Activated CD4-positive, alpha-beta T cell treated with anti-CD3 and anti-CD28 coated beads, Interleukin-2, amount 10 ng/mL, durations not matched to agents 24 days and 14 days (primary cell): ENCODE measurements at regions not wholly inside any gene's neighbourhood (a gene's known extent, or its start where the extent isn't known, plus 50 kb on each side); places are given as distances from the start of the nearest gene placed in this dataset.
"Not testable (repeated sequence)": the region's sequence is repeated elsewhere in the genome, so short reads cannot be mapped to it uniquely, and the experiment has no call there.

ENCODE experiments used
- DNase-seq: peaks from one replicate; pipeline ENCODE4 v3.0.0; 2022
- H3K27ac Mint-ChIP-seq: one replicate; pipeline ENCODE4 v1.8.0; 2022; ENCODE audit warnings: mild to moderate bottlenecking, mixed read lengths
- H3K27me3 Mint-ChIP-seq: one replicate; pipeline ENCODE4 v1.8.0; 2022; ENCODE audit warnings: mixed read lengths
- H3K36me3 Mint-ChIP-seq: one replicate; pipeline ENCODE4 v1.8.0; 2022; ENCODE audit warnings: low read depth, mild to moderate bottlenecking, mixed read lengths
- H3K4me1 Mint-ChIP-seq: one replicate; pipeline ENCODE4 v1.8.0; 2021; ENCODE audit warnings: mixed read lengths
- H3K4me3 Mint-ChIP-seq: one replicate; pipeline ENCODE4 v1.8.0; 2022; ENCODE audit warnings: mild to moderate bottlenecking, moderate library complexity, mixed read lengths
- H3K9me3 Mint-ChIP-seq: one replicate; pipeline ENCODE4 v1.8.0; 2021; ENCODE audit warnings: mixed read lengths
- intact Hi-C: fragments of 100-400 bp; cut with micrococcal nuclease; formaldehyde crosslinking; loops from one replicate; pipeline ENCODE4 v1.15.1; 2023

DNA sequence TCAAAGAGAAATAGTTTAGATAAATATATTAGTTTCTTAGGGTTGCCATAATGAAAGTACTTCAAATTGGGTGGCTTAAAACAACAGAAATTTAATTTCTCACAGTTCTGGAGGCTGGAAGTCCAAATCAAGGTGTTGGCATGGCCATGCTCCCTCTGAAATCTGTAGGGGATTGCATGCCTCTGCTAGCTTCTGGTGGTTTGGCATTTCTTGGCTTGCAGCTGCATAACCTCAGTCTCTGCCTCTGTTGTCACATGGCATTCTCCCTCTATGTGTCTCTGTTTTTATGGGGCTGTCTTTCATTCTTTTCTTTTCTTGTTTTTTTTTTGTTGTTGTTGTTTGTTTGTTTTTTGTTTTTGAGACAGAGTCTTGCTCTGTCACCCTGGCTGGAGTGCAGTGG, 132.7 kb downstream of the NRN1 start:
- H3K36me3 Mint-ChIP-seq, H3K27me3 Mint-ChIP-seq, intact Hi-C loops, H3K4me3 Mint-ChIP-seq, H3K27ac Mint-ChIP-seq, DNase-seq: not testable (repeated sequence)
- H3K9me3 Mint-ChIP-seq, result peaks cover 12% of the 10 kb centered on the region
- peaks cover 21% of the 10 kb centered on the region for H3K4me1 Mint-ChIP-seq

GRCh38 chr6:5871296-5871695, 135.4 kb downstream of the NRN1 start:
- Mint-ChIP-seq H3K27ac (no peak overlapping the region), H3K36me3 (peaks cover 8% of the 10 kb centered on the region), H3K9me3 (peaks cover 12% of the 10 kb centered on the region), H3K27me3 (no peaks in the 10 kb centered on the region), H3K4me3 (no peak overlapping the region), H3K4me1 (peaks cover 31% of the 10 kb centered on the region)
- DNase-seq, result no peak
- intact Hi-C loops, result no loop called here

DNA sequence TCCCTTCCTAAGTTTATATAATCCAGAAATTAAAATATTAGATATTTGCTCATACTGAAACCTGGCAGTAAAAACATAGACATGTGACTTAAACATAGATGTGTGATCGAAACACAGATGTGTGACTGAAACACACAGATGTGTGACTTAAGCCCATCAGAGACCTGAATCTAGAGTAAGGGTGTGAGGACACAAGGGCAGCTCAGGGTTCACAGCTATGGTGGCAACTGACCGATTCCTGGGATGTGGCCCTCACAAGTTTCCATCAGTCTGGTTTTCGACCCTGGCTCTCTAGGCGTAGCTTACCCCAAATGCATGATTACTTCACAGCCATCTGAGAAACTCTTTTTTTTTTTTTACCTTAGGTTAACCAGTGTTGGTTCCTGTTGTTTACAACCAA, 137.0 kb downstream of the NRN1 start:
- no peak for DNase-seq
- intact Hi-C loops, result loop anchor here (5.0 to 10.0 kb wide), 3 partner anchors 37 to 245 kb away; no protein-coding TSS in a partner anchor

DNA sequence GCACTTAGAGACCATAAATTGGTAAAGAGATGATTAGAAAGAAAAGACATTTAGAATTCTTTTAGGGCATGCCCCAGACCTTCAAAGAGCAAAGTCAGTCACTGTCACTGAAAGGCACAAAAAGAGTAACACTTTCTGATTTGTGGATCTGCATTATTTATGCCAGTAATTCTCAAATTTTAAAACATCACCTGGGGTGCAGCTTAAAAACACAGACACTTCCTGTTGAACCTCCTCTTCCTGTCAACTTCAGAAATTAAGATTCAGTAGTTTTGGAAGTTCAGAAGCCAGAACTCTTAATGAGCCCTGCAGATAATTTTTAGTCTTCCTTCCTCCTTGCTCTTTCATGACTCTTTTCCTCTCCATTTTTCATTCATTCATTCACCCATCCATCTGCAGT, 137.5 kb downstream of the NRN1 start:
- Mint-ChIP-seq H3K27ac (no peak overlapping the region), H3K27me3 (no peaks in the 10 kb centered on the region), H3K9me3 (peaks cover 17% of the 10 kb centered on the region), H3K4me3 (peak overlapping the region; percentile 6), H3K4me1 (peaks cover 44% of the 10 kb centered on the region), H3K36me3 (peaks cover 12% of the 10 kb centered on the region)
- no peak for DNase-seq
- intact Hi-C loops, result loop anchor here (5.0 to 10.0 kb wide), 3 partner anchors 37 to 244 kb away; no protein-coding TSS in a partner anchor

More for the DNA sequence above, 137.0 kb downstream of the NRN1 start:
- H3K4me1 Mint-ChIP-seq, result peaks cover 44% of the 10 kb centered on the region
- peaks cover 17% of the 10 kb centered on the region for H3K9me3 Mint-ChIP-seq
- peak overlapping the region; percentile 6 for H3K4me3 Mint-ChIP-seq
- no peaks in the 10 kb centered on the region for H3K27me3 Mint-ChIP-seq
- no peak overlapping the region for H3K27ac Mint-ChIP-seq
- H3K36me3 Mint-ChIP-seq, result peaks cover 12% of the 10 kb centered on the region

DNA sequence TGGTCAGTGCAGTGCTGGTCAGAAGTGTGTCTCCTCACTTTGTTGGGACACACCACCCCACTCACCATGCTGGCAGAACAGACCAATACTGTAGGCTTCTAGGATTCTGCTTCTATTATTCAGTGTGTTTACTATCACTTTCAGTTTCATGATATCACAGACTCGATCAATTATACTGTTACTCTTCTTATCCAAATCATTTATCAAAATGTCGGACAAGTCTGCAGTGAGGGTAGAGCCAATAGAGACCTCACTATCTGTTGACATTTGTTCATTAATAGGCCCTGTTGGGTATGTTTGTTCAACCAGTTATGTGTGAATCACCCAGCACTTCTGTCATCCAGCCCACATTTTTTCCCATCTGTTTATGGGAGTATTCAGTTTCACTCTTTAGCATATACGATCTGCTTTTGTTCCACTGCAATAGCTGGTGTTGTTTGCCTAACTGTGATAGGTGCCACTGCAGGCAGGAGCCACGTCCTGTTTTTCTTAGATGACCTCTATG, 140.1 kb downstream of the NRN1 start:
- peak; percentile 71 for DNase-seq
- Mint-ChIP-seq H3K27me3 (no peaks in the 10 kb centered on the region), H3K9me3 (peaks cover 22% of the 10 kb centered on the region), H3K4me1 (peaks cover 37% of the 10 kb centered on the region), H3K27ac (peak overlapping the region; percentile 85), H3K4me3 (peak overlapping the region; percentile 76), H3K36me3 (peaks cover 7% of the 10 kb centered on the region)
- intact Hi-C loops, result loop anchor here (2.0 to 10.0 kb wide), 4 partner anchors 16 to 242 kb away; no protein-coding TSS in a partner anchor

GRCh38 chr6:5865506-5866031, 141.2 kb downstream of the NRN1 start:
- peak overlapping the region; percentile 21 for H3K4me3 Mint-ChIP-seq
- H3K4me1 Mint-ChIP-seq, result peaks cover 37% of the 10 kb centered on the region
- peaks cover 22% of the 10 kb centered on the region for H3K9me3 Mint-ChIP-seq
- peaks cover 6% of the 10 kb centered on the region for H3K27me3 Mint-ChIP-seq
- peak overlapping the region; percentile 58 for H3K27ac Mint-ChIP-seq
- DNase-seq, result no peak
- H3K36me3 Mint-ChIP-seq, result peaks cover 7% of the 10 kb centered on the region
- intact Hi-C loops, result loop anchor here (2.0 to 10.0 kb wide), 4 partner anchors 15 to 241 kb away; no protein-coding TSS in a partner anchor

DNA sequence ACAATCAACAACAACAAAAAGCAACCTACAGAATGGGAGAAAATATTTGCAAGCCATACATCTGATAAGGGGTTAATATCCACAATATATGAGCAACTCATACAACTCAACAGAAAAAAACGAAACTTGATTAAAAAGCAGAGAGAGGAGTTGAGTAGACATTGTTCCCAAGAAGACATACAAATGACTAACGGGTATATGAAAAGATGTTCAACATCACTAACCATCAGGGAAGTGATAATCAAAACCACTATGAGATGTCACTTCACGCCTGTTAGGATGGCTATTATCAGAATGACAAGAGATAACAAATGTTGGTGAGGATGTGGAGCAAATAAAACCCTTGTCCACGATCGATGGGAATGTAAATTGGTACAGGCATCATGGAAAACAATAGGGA, 145.9 kb downstream of the NRN1 start:
- intact Hi-C loops, result loop anchor here (10.0 kb wide), 1 partner anchor 236 kb away; no protein-coding TSS in a partner anchor
- H3K4me1 Mint-ChIP-seq, result peaks cover 8% of the 10 kb centered on the region

DNA sequence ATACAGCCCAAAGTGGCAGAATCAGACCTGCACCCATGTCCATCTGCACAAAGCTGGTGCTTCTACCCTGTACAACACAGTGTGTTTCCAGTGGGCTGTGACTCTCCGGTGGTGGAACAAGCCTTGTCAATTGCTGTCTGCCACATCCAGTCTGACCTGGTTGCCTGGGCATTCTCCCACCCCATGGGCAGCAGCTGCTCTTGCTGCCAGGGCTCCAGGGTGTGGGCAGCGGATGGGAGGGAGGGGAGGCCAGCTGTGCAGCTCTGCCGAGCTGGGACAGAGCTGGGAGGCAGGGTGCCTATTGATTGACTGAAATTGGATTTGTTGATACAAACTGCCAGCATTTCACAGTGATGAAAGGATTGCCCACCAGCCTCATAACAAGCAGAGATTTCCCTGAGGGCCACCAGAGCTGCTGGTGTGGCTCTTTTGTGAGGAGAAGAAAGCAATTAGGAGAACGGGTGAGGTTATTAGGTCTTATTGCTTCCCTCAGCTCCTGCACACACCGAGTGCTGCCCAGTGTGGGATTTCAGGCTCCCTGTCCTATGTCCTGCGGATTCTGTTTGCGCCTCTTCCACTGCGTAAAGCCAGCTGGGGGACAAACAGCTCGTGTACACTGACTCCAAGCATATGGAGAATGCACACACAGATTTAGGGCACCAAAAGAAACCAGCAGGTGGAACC, 150.8 kb downstream of the NRN1 start:
- intact Hi-C loops, result no loop called here
- Mint-ChIP-seq H3K4me3 (no peak overlapping the region), H3K36me3 (no peaks in the 10 kb centered on the region), H3K9me3 (peaks cover 4% of the 10 kb centered on the region), H3K27ac (no peak overlapping the region), H3K27me3 (peaks cover 19% of the 10 kb centered on the region), H3K4me1 (peaks cover 3% of the 10 kb centered on the region)
- no peak for DNase-seq

More for the DNA sequence above, 145.9 kb downstream of the NRN1 start:
- Mint-ChIP-seq H3K27ac (no peak overlapping the region), H3K27me3 (peaks cover 17% of the 10 kb centered on the region), H3K9me3 (peaks cover 18% of the 10 kb centered on the region), H3K36me3 (peaks cover 3% of the 10 kb centered on the region), H3K4me3 (no peak overlapping the region)
- DNase-seq, result no peak

- Mint-ChIP-seq H3K27me3 (peaks cover 17% of the 10 kb centered on the region), H3K27ac (no peak overlapping the region), H3K4me3 (no peak overlapping the region), H3K36me3 (no peaks in the 10 kb centered on the region), H3K9me3 (peaks cover 4% of the 10 kb centered on the region), H3K4me1 (peaks cover 5% of the 10 kb centered on the region)
- intact Hi-C loops, result no loop called here
- no peak for DNase-seq
Observed at GRCh38 chr6:5854899-5855298, 151.8 kb downstream of the NRN1 start.

DNA sequence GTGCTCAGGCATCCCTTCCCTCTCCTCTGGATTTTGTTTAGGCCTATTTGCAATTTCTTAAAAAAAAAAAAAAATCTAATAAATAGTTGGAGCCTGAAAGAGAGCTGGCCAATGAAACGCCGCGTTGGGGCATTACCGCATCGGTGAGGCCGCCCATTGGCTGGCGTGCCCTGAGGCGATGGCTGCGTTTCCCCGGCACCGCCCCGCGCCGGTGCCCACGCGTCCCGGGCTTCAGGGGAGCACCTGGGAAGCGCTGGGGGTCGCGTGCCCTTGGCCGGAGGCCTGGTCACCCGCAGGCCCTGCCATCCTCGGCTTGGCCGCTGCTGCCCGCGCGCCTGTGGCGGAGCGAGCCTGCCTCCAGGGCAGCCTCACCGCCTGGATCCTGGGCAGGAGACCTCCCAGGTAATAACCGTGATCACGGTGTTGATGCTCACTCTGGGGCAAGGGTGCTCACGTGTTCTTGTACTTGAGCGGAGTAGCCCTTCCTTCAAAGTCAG, 155.4 kb downstream of the NRN1 start:
- no peaks in the 10 kb centered on the region for H3K9me3 Mint-ChIP-seq
- peaks cover 9% of the 10 kb centered on the region for H3K4me1 Mint-ChIP-seq
- H3K27ac Mint-ChIP-seq, result no peak overlapping the region
- peaks cover 20% of the 10 kb centered on the region for H3K27me3 Mint-ChIP-seq
- intact Hi-C loops, result loop anchor here (2.0 kb wide), 1 partner anchor 15 kb away; no protein-coding TSS in a partner anchor
- peak overlapping the region; percentile 78 for H3K4me3 Mint-ChIP-seq
- no peaks in the 10 kb centered on the region for H3K36me3 Mint-ChIP-seq
- DNase-seq, result peak; percentile 91

DNA sequence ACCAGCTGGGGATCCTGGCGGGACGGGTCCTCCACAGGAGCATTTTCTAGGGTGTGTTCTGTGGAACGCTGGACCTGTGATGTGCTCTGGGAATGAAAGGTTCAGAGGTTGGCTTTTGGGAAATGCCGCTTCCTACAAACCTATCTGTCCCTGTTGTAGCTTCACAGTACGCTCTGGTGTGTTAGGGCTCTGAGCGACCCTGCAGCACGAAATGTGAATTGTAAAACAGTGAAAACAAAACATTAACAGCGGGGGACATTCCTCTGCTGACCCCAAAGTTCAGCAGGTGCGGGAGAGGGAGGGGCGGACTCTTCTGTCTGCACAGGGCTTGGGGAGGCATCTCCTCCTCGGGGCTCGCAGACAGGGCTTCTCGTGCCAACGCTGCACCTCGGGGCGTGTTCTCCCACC, 155.9 kb downstream of the NRN1 start:
- Mint-ChIP-seq H3K27ac (no peak overlapping the region), H3K4me1 (peaks cover 9% of the 10 kb centered on the region), H3K36me3 (no peaks in the 10 kb centered on the region), H3K27me3 (peaks cover 20% of the 10 kb centered on the region), H3K4me3 (peak overlapping the region; percentile 78), H3K9me3 (no peaks in the 10 kb centered on the region)
- DNase-seq, result no peak
- intact Hi-C loops, result loop anchor here (2.0 kb wide), 1 partner anchor 16 kb away; no protein-coding TSS in a partner anchor

- no peaks in the 10 kb centered on the region for H3K36me3 Mint-ChIP-seq
- H3K4me3 Mint-ChIP-seq, result no peak overlapping the region
- peaks cover 36% of the 10 kb centered on the region for H3K27me3 Mint-ChIP-seq
- peaks cover 9% of the 10 kb centered on the region for H3K4me1 Mint-ChIP-seq
- no peak overlapping the region for H3K27ac Mint-ChIP-seq
- H3K9me3 Mint-ChIP-seq, result peaks cover 9% of the 10 kb centered on the region
- intact Hi-C loops, result no loop called here
- DNase-seq, result no peak
Observed at GRCh38 chr6:5846889-5847288, 159.8 kb downstream of the NRN1 start.

GRCh38 chr6:5846335-5846734, 160.4 kb downstream of the NRN1 start:
- DNase-seq, result no peak
- intact Hi-C loops, result no loop called here
- H3K4me1 Mint-ChIP-seq, result peaks cover 6% of the 10 kb centered on the region
- no peaks in the 10 kb centered on the region for H3K36me3 Mint-ChIP-seq
- no peak overlapping the region for H3K4me3 Mint-ChIP-seq
- peaks cover 9% of the 10 kb centered on the region for H3K9me3 Mint-ChIP-seq
- peaks cover 36% of the 10 kb centered on the region for H3K27me3 Mint-ChIP-seq
- no peak overlapping the region for H3K27ac Mint-ChIP-seq

DNA sequence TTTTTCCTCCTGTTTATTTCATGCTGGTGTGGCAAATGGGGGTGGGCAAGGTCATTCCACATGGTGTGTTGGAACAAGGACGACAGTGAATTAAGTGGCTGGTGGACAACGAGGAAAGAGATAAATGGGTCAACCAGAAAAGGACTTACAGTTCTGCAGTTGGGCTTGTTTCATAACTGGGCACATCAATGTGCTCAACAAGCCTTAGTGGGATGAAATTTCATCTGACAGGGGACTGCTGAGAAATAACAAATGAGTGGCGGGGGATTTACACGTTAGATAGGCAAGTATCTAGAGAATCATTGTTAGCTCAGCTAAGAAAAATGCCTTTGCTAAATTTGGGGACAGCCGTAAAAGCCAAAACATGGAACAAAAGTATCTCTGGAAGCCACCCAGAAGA, 163.6 kb downstream of the NRN1 start:
- H3K36me3 Mint-ChIP-seq, result no peaks in the 10 kb centered on the region
- peaks cover 9% of the 10 kb centered on the region for H3K9me3 Mint-ChIP-seq
- intact Hi-C loops, result no loop called here
- peaks cover 33% of the 10 kb centered on the region for H3K27me3 Mint-ChIP-seq
- no peak for DNase-seq
- H3K4me3 Mint-ChIP-seq, result no peak overlapping the region
- H3K4me1 Mint-ChIP-seq, result peaks cover 4% of the 10 kb centered on the region
- no peak overlapping the region for H3K27ac Mint-ChIP-seq
